ENCODE measurements at regions not wholly inside any gene's neighbourhood (a gene's known extent, or its start where the extent isn't known, plus 50 kb on each side); places are given as distances from the start of the nearest gene placed in this dataset.

DNA sequence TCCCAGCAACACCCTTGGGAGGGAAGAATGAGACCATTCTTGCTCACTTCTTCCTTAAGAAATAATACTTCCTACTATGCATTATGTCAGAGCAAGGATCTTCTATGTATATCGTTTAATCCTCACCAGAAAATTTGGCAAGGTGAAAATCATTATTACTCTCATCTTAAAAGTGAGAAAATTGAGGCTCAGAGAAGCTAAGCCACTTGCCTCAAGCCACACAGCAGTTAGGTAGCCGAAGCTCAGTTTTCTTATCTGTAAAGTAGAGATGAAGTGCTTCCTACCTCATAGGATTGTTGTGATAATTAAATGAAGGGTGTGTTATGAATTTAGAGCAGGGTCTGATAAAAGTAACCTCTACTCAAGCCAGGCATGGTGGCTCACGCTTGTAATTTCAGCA lies 368.9 kb upstream of the ASIC2 start:
- no peak for TF ChIP-seq EZH2 (IDR thresholded peaks at IDR 0.05; ENCODE audit: low read length, missing control alignments)
- no peak for TF ChIP-seq CTCF (conservative IDR thresholded peaks at IDR 0.05 in 1 of 2, IDR thresholded peaks at IDR 0.05 in 1 of 2; ENCODE audit: low read depth in 1 of 2, low read length in 2 of 2)
- H3K9me3 ChIP-seq (ENCODE audit: control insufficient read depth, insufficient read depth, low read depth, low read length): no peaks in the 10 kb centered on the region
- no peak overlapping the region for H3K4me3 ChIP-seq (replicated peaks in 1 of 4; ENCODE audit: control extremely low read depth in 1 of 4, insufficient read depth in 1 of 4, low read depth in 3 of 4, low read length in 4 of 4)
- no peaks in the 10 kb centered on the region for H3K36me3 ChIP-seq (ENCODE audit: control insufficient read depth, insufficient read depth, low read length)
- no peaks in the 10 kb centered on the region for H3K79me2 ChIP-seq (ENCODE audit: control insufficient read depth, insufficient read depth, low read length)
- no peak for DNase-seq (ENCODE audit: low read depth in 2 of 2)
- H3K9ac ChIP-seq (ENCODE audit: insufficient read depth, low read length): no peak overlapping the region
- H3K27me3 ChIP-seq (ENCODE audit: control insufficient read depth, insufficient read depth, low read length): no peaks in the 10 kb centered on the region
- no peaks in the 10 kb centered on the region for H4K20me1 ChIP-seq (ENCODE audit: control insufficient read depth, extremely low read depth, insufficient read depth, low read length)
- no peak overlapping the region for H3K4me2 ChIP-seq (ENCODE audit: extremely low read depth, insufficient read depth, low read length)
- no peak overlapping the region for H2AFZ ChIP-seq (ENCODE audit: low read length)
- no peaks in the 10 kb centered on the region for H3K4me1 ChIP-seq (ENCODE audit: control insufficient read depth, extremely low read depth, insufficient read depth, low read length)
- no peak overlapping the region for H3K27ac ChIP-seq (ENCODE audit: insufficient read depth, low read length)

- Histone ChIP-seq H4K20me1 (ENCODE audit: control insufficient read depth, extremely low read depth, insufficient read depth, low read length) (no peaks in the 10 kb centered on the region), H3K9me3 (ENCODE audit: control insufficient read depth, insufficient read depth, low read depth, low read length) (no peaks in the 10 kb centered on the region), H3K4me2 (ENCODE audit: extremely low read depth, insufficient read depth, low read length) (no peak overlapping the region), H3K27ac (ENCODE audit: insufficient read depth, low read length) (no peak overlapping the region), H3K36me3 (ENCODE audit: control insufficient read depth, insufficient read depth, low read length) (no peaks in the 10 kb centered on the region), H2AFZ (ENCODE audit: low read length) (no peak overlapping the region), H3K27me3 (ENCODE audit: control insufficient read depth, insufficient read depth, low read length) (no peaks in the 10 kb centered on the region), H3K4me3 (replicated peaks in 1 of 4; ENCODE audit: control extremely low read depth in 1 of 4, insufficient read depth in 1 of 4, low read depth in 3 of 4, low read length in 4 of 4) (no peak overlapping the region), H3K9ac (ENCODE audit: insufficient read depth, low read length) (no peak overlapping the region), H3K79me2 (ENCODE audit: control insufficient read depth, insufficient read depth, low read length) (no peaks in the 10 kb centered on the region), H3K4me1 (ENCODE audit: control insufficient read depth, extremely low read depth, insufficient read depth, low read length) (no peaks in the 10 kb centered on the region)
- TF ChIP-seq CTCF (conservative IDR thresholded peaks at IDR 0.05 in 1 of 2, IDR thresholded peaks at IDR 0.05 in 1 of 2; ENCODE audit: low read depth in 1 of 2, low read length in 2 of 2) (no peak), EZH2 (IDR thresholded peaks at IDR 0.05; ENCODE audit: low read length, missing control alignments) (no peak)
- DNase-seq (ENCODE audit: low read depth in 2 of 2): no peak
These were observed 371.2 kb upstream of the ASIC2 start for GRCh38 chr17:33664116-33664840.

DNA sequence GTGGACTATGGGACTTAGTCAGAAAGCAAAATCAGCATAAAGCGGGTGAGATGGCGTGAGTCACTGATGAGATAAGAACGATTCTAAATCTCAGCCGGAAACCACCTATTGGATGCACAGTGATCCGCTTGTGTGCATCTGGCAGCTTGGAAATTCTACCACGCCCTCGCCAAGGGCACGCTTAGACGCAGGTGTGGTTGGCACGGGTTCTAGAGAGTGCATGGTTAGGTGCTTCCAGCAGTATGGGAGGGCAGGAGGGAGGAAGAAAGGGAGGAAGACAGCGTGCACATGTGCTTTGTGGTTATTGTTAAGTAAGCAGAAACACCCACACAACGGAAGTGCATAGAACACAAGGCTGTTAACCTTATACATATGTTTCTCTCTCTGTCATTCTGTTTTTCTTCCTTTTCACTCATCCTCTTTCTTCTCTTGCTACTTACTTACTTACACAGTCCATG lies 374.0 kb upstream of the ASIC2 start:
- TF ChIP-seq EZH2 (IDR thresholded peaks at IDR 0.05; ENCODE audit: low read length, missing control alignments): no peak
- no peak for TF ChIP-seq CTCF (conservative IDR thresholded peaks at IDR 0.05 in 1 of 2, IDR thresholded peaks at IDR 0.05 in 1 of 2; ENCODE audit: low read depth in 1 of 2, low read length in 2 of 2)

More for the DNA sequence above, 374.0 kb upstream of the ASIC2 start:
- H4K20me1 ChIP-seq (ENCODE audit: control insufficient read depth, extremely low read depth, insufficient read depth, low read length): no peaks in the 10 kb centered on the region
- no peak for DNase-seq (ENCODE audit: low read depth in 2 of 2)
- no peak overlapping the region for H3K27ac ChIP-seq (ENCODE audit: insufficient read depth, low read length)
- no peaks in the 10 kb centered on the region for H3K9me3 ChIP-seq (ENCODE audit: control insufficient read depth, insufficient read depth, low read depth, low read length)
- no peak overlapping the region for H3K4me2 ChIP-seq (ENCODE audit: extremely low read depth, insufficient read depth, low read length)
- H3K36me3 ChIP-seq (ENCODE audit: control insufficient read depth, insufficient read depth, low read length): no peaks in the 10 kb centered on the region
- no peaks in the 10 kb centered on the region for H3K79me2 ChIP-seq (ENCODE audit: control insufficient read depth, insufficient read depth, low read length)
- no peak overlapping the region for H3K9ac ChIP-seq (ENCODE audit: insufficient read depth, low read length)
- no peaks in the 10 kb centered on the region for H3K27me3 ChIP-seq (ENCODE audit: control insufficient read depth, insufficient read depth, low read length)
- no peak overlapping the region for H3K4me3 ChIP-seq (replicated peaks in 1 of 4; ENCODE audit: control extremely low read depth in 1 of 4, insufficient read depth in 1 of 4, low read depth in 3 of 4, low read length in 4 of 4)
- no peaks in the 10 kb centered on the region for H3K4me1 ChIP-seq (ENCODE audit: control insufficient read depth, extremely low read depth, insufficient read depth, low read length)
- H2AFZ ChIP-seq (ENCODE audit: low read length): no peak overlapping the region

Data from fibroblast of lung (primary cell).